Endodermal cell (in vitro differentiated cells): ENCODE measurements at regions not wholly inside any gene's neighbourhood (a gene's known extent, or its start where the extent isn't known, plus 50 kb on each side); places are given as distances from the start of the nearest gene placed in this dataset.
"Not testable (repeated sequence)": the region's sequence is repeated elsewhere in the genome, so short reads cannot be mapped to it uniquely, and the experiment has no call there.

Source experiments
- DNase-seq: peaks from one replicate; pipeline ENCODE4 v3.0.0-alpha.2; 2017
- H3K27ac ChIP-seq: 2 replicates; pipeline ENCODE4 v1.5.1; 2013; ENCODE audit warnings: mild to moderate bottlenecking, low read depth, low read length, moderate library complexity
- H3K27me3 ChIP-seq: 2 replicates; pipeline ENCODE4 v1.6.1; 2013; ENCODE audit warnings: mild to moderate bottlenecking, low read length, moderate library complexity; ENCODE audit not compliant: insufficient read depth, control insufficient read depth, poor library complexity, severe bottlenecking
- H3K36me3 ChIP-seq: 2 replicates; pipeline ENCODE4 v1.7.0; 2013; ENCODE audit warnings: mild to moderate bottlenecking, low read length, moderate library complexity; ENCODE audit not compliant: control insufficient read depth, insufficient read depth
- H3K4me1 ChIP-seq: one replicate; pipeline ENCODE4 v1.7.0; 2013; ENCODE audit warnings: low read length; ENCODE audit not compliant: control insufficient read depth, insufficient read depth
- H3K4me3 ChIP-seq: 2 replicates; pipeline ENCODE4 v1.5.1; 2013; ENCODE audit warnings: mild to moderate bottlenecking, low read length, moderate library complexity
- H3K9ac ChIP-seq: 2 replicates; pipeline ENCODE4 v1.6.1; 2013; ENCODE audit warnings: mild to moderate bottlenecking, low read length, moderate library complexity; ENCODE audit not compliant: poor library complexity, severe bottlenecking; ENCODE audit errors: extremely low read depth
- H3K9me3 ChIP-seq: 2 replicates; pipeline ENCODE4 v1.6.1; 2013; ENCODE audit warnings: mild to moderate bottlenecking, low read length, moderate library complexity; ENCODE audit not compliant: control insufficient read depth
- H3K27ac Mint-ChIP-seq: 2 replicates; pipeline ENCODE4 v1.8.0; 2020; ENCODE audit warnings: mixed read lengths
- H3K27me3 Mint-ChIP-seq: 2 replicates; pipeline ENCODE4 v1.8.0; 2021; ENCODE audit warnings: mild to moderate bottlenecking, mixed read lengths; ENCODE audit not compliant: insufficient read depth
- H3K36me3 Mint-ChIP-seq: 2 replicates; pipeline ENCODE4 v1.8.0; 2020; ENCODE audit warnings: low read depth, mixed read lengths
- H3K4me1 Mint-ChIP-seq: 2 replicates; pipeline ENCODE4 v1.8.0; 2020; ENCODE audit warnings: mixed read lengths
- H3K4me3 Mint-ChIP-seq: 2 replicates; pipeline ENCODE4 v1.8.0; 2020; ENCODE audit warnings: mild to moderate bottlenecking, moderate library complexity, mixed read lengths
- H3K9me3 Mint-ChIP-seq: 2 replicates; pipeline ENCODE4 v1.8.0; 2020; ENCODE audit warnings: mild to moderate bottlenecking, mixed read lengths
- WGBS, 2 experiments: methylation state at CpG; one replicate each; pipeline versions ENCODE4 v1.1.5 to v1.1.7; 2013; ENCODE audit warnings: missing lambda C conversion rate in 2 of 2, mixed read lengths in 1 of 2; ENCODE audit not compliant: insufficient coverage in 1 of 2, insufficient read length in 1 of 2; 5-methylcytosine and 5-hydroxymethylcytosine counted together
- TF ChIP-seq, protein P1 (sequence below): fragments of 200-600 bp; sonication (generic); conservative IDR thresholded peaks from 2 replicates; pipeline ENCODE4 v1.5.0; 2021; ENCODE audit warnings: antibody characterized with exemption, mild to moderate bottlenecking

- Mint-ChIP-seq H3K36me3 (no peaks in the 10 kb centered on the region), H3K4me1 (no peaks in the 10 kb centered on the region), H3K27ac (no peak overlapping the region), H3K9me3 (peaks cover 66% of the 10 kb centered on the region), H3K27me3 (no peaks in the 10 kb centered on the region), H3K4me3 (no peak overlapping the region)
- WGBS, 2 experiments = 87% methylated on average over 2 of the region's 2 CpGs; no CpG with 5 or more reads in 1 of the 2 experiments
- H3K36me3 ChIP-seq = no peaks in the 10 kb centered on the region
- H3K27me3 ChIP-seq = no peaks in the 10 kb centered on the region
- peaks cover 28% of the 10 kb centered on the region for H3K9me3 ChIP-seq
- H3K4me1 ChIP-seq = no peaks in the 10 kb centered on the region
- TF ChIP-seq, protein P1, sequence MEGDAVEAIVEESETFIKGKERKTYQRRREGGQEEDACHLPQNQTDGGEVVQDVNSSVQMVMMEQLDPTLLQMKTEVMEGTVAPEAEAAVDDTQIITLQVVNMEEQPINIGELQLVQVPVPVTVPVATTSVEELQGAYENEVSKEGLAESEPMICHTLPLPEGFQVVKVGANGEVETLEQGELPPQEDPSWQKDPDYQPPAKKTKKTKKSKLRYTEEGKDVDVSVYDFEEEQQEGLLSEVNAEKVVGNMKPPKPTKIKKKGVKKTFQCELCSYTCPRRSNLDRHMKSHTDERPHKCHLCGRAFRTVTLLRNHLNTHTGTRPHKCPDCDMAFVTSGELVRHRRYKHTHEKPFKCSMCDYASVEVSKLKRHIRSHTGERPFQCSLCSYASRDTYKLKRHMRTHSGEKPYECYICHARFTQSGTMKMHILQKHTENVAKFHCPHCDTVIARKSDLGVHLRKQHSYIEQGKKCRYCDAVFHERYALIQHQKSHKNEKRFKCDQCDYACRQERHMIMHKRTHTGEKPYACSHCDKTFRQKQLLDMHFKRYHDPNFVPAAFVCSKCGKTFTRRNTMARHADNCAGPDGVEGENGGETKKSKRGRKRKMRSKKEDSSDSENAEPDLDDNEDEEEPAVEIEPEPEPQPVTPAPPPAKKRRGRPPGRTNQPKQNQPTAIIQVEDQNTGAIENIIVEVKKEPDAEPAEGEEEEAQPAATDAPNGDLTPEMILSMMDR = no peak
- H3K9ac ChIP-seq = no peak overlapping the region
- no peak overlapping the region for H3K4me3 ChIP-seq
- no peak for DNase-seq
- no peak overlapping the region for H3K27ac ChIP-seq
Observed at GRCh38 chr11:101224221-101224620, 94.6 kb upstream of the PGR start.

GRCh38 chr11:101218091-101218490 is 88.5 kb upstream of the PGR start:
- H3K36me3 Mint-ChIP-seq, H3K27ac ChIP-seq, H3K27me3 Mint-ChIP-seq, H3K27me3 ChIP-seq, H3K4me1 Mint-ChIP-seq, H3K4me3 ChIP-seq, H3K9ac ChIP-seq, H3K27ac Mint-ChIP-seq, H3K4me1 ChIP-seq, H3K4me3 Mint-ChIP-seq, H3K36me3 ChIP-seq, DNase-seq: not testable (repeated sequence)
- H3K9me3 ChIP-seq = peaks cover 23% of the 10 kb centered on the region
- peaks cover 40% of the 10 kb centered on the region for H3K9me3 Mint-ChIP-seq
- WGBS, 2 experiments = 80 to 90% methylated on average over 1 to 2 of the region's 2 CpGs

DNA sequence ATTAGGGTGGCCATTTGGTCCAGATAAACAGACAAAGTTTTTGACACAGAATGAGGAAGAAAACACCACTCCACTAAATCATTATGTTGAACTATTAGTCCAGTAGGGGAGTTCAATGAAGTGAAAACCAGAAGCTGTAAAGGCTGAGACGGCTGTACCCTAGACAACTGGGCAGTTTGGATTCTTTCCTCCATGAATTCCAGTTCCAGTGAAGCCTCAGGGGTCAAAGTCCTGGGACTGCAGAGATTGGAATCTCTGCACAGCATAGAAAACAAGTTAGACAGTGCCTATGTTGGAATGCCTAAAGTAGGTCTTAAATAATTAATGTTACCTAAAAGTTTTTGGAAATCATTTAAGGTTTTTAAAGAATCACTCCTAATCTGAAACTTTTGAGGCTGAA is 86.5 kb upstream of the PGR start:
- H3K4me3 ChIP-seq, H3K36me3 ChIP-seq, H3K27ac Mint-ChIP-seq, H3K4me1 ChIP-seq, H3K4me3 Mint-ChIP-seq, H3K27ac ChIP-seq, H3K27me3 ChIP-seq, H3K9ac ChIP-seq, DNase-seq, H3K27me3 Mint-ChIP-seq, H3K36me3 Mint-ChIP-seq, H3K4me1 Mint-ChIP-seq: not testable (repeated sequence)
- peaks cover 47% of the 10 kb centered on the region for H3K9me3 Mint-ChIP-seq
- 89 to 92% methylated on average over 1 of the region's 1 CpG for WGBS, 2 experiments
- peaks cover 28% of the 10 kb centered on the region for H3K9me3 ChIP-seq

- peaks cover 29% of the 10 kb centered on the region for H3K9me3 ChIP-seq
- peaks cover 47% of the 10 kb centered on the region for H3K9me3 Mint-ChIP-seq
Observed at GRCh38 chr11:101215069-101215468, 85.5 kb upstream of the PGR start.

More at GRCh38 chr11:101215069-101215468, 85.5 kb upstream of the PGR start:
- no peak for DNase-seq
- H3K27ac Mint-ChIP-seq = no peak overlapping the region
- H3K4me3 Mint-ChIP-seq = no peak overlapping the region
- H3K27me3 Mint-ChIP-seq = no peaks in the 10 kb centered on the region
- Histone ChIP-seq H3K4me1 (no peaks in the 10 kb centered on the region), H3K27me3 (no peaks in the 10 kb centered on the region), H3K36me3 (no peaks in the 10 kb centered on the region), H3K27ac (no peak overlapping the region), H3K4me3 (no peak overlapping the region), H3K9ac (no peak overlapping the region)
- 89 to 100% methylated on average over 1 of the region's 1 CpG for WGBS, 2 experiments
- no peaks in the 10 kb centered on the region for H3K36me3 Mint-ChIP-seq
- TF ChIP-seq, protein P1 = no peak
- H3K4me1 Mint-ChIP-seq = no peaks in the 10 kb centered on the region
